ENCODE measurements at regions not wholly inside any gene's neighbourhood (a gene's known extent, or its start where the extent isn't known, plus 50 kb on each side); places are given as distances from the start of the nearest gene placed in this dataset.

- DNase-seq, result no peak
Measured at GRCh38 chr4:155512046-155512445, 135.3 kb upstream of the MAP9 start.

- DNase-seq, result no peak
Measured at GRCh38 chr4:155510771-155511170, 134.0 kb upstream of the MAP9 start.

- no peak for DNase-seq
Measured at GRCh38 chr4:155509555-155509954, 132.8 kb upstream of the MAP9 start.

GRCh38 chr4:155506745-155507144 is 130.0 kb upstream of the MAP9 start:
- no peak for DNase-seq

- DNase-seq, result no peak
Measured at GRCh38 chr4:155505321-155505720, 128.6 kb upstream of the MAP9 start.

DNA sequence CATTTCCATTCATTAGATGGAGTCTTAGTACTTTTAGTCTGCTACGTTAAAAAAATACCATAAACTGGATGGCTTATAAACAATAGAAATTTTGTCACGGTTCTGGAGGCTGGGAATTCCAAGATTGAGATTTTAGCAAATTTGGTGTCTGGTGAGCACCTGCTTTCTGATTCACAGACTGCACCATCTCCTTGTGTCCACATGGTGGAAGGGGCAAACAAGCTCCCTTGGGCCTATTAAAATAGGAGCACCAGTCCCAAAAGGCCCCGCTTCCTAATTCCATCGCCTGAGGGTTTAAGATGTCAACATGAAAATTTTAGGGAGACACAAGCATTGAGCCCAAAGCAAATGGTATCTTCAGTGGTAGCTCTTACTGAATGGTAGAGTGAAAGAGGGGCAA is 120.5 kb upstream of the MAP9 start:
- DNase-seq, result no peak

DNA sequence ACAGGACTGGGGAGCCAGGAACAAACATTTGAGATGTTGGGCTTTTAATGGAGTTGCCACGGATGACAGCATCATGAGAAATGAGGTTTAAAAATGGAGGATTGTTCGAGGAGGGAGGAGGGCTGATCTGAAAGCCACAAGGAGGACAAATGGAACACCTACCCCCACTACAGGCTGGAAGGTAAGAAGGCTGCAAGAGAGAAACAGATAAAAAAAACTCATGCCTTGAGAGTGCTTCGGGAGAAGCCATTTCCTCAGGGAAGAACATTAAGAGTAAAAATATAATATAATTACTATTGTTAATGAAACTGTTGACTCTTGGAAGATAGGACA is 119.5 kb upstream of the MAP9 start:
- no peak for DNase-seq

DNA sequence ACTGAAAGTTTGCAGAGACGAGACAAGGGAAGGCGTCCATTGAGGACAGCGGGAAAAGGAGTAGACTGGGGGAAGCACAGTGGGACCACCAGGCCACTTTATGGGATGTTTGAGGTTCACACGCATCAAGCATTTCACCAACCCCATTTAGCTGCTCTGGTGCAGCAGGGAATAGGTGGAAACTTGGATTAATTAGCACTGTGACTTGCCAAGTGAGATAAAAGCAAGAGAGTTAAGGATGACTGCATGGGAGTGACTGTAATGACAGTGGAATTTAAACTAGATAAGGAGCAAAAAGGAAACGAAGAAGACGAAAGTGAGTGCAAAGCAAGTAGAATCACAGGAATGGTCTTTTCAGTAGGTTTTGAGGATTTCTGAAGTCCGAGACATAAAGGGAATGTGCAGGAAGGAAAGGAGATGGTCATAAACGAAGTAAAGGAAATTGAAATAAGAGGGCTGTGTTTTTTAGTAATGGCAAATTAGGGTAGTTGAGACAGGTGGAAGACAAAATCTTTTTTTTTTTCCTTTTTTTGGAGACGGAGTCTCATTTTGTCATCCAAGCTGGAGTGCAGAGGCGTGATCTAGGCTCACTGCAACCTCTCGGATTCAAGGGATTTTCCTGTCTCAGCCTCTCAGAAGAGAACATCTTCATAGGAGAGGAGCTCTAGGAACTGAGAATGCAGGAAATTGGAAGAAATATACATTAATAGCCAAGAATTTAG is 119.0 kb upstream of the MAP9 start:
- no peak for DNase-seq

GRCh38 chr4:155494037-155494718 is 117.4 kb upstream of the MAP9 start:
- DNase-seq, result no peak

DNA sequence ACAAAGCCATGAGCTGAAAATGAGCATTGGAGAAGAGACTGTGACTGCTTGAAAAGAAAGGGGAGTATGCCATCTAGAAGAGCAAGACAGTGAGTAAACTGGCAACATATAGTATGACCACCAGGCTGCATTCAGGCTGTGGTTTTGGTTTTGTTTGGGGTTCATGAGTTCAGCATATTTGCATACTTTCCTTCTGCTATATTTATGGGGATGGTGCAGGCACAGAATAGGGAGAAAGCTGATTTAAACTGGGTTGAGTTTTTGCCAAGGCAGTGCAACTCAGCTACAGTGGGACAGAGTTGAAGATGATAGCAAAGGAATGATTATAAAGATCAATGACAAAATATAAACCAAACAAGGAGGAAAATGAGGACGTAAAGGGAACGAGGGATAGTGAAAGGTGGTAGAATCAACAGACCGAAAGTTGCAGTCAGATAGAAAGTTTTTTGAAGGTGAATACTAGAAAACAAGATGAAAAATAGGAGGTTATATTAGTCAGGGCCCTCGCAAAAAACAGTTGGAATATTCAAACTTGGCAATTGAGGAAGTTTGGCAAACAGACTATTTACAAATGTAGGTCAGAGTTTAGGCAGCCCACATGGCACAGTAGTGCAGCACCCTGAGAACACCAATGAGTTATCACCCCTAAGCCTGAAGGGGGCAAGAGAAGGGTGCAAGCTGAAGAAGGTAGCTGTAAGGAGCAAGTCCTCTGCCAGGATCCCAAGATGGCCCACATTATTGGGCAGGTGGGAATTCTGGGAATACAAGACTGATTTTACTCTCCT is 114.8 kb upstream of the MAP9 start:
- DNase-seq, result no peak

GRCh38 chr4:155489271-155489670 is 112.5 kb upstream of the MAP9 start:
- no peak for DNase-seq

GRCh38 chr4:155488691-155489090 is 111.9 kb upstream of the MAP9 start:
- no peak for DNase-seq

- no peak for DNase-seq
Measured at GRCh38 chr4:155487210-155487609, 110.4 kb upstream of the MAP9 start.

DNA sequence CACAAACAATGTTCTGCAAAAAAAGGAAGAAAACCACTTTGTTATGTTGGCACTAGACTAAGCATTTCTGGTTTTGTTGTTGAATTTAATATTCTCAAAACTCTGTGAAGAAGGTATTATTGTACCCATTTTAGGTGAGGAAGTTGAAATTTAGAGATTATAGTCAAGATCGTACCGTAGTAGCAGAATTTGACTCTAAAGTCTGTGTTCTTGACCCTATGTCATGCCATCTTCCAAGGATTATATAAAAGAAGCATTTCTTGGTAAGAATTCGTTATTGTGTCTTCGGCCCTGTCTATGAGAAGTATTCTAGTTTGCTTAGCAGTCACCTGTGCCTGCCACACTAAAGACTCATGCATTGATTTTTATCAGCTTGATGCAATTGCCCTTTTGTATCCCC is 104.4 kb upstream of the MAP9 start:
- no peak for DNase-seq

DNA sequence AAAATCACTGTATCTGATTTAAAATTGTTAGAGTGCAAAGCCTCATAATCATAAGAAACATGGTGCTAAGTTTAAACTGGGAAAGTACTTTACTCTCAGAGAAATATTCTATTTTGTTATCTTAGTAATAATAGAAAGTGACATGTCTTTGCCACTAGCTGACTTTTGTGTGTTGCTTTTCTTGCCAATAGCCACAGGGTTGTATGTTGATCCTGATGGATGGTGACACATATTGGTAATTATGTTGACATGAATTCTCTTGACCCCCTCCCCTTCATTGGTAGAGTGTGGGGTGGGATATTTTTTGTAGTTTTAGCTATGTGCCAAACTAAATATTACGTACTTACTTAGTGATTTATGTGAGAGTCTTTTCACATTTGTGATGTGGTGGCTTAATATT is 103.1 kb upstream of the MAP9 start:
- no peak for DNase-seq

GRCh38 chr4:155478336-155478835 is 101.6 kb upstream of the MAP9 start:
- DNase-seq, result no peak

- DNase-seq, result no peak
Measured at GRCh38 chr4:155474758-155475157, 98.0 kb upstream of the MAP9 start.

GRCh38 chr4:155473420-155474095 is 96.8 kb upstream of the MAP9 start:
- no peak for DNase-seq

DNA sequence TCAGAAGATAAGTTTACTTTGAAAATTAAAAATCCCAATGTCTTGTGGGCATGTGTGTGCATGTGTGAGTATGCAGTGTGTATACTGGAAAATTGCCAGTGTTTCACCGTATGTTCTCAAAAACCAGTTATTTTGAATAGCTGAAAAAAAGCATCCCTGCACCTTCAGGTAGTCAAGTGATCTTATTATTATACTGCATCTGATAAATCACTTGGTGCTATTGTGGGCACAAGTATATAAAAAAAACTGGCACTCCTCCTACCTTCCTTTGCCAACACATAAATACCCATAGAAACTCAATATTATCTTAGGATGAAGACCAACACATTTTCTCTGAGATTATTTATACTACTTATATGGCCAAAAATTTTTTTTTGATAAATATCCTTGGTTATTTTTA is 91.5 kb upstream of the MAP9 start:
- no peak for DNase-seq

- DNase-seq, result no peak
Measured at GRCh38 chr4:155450676-155451075, 73.9 kb upstream of the MAP9 start.

DNA sequence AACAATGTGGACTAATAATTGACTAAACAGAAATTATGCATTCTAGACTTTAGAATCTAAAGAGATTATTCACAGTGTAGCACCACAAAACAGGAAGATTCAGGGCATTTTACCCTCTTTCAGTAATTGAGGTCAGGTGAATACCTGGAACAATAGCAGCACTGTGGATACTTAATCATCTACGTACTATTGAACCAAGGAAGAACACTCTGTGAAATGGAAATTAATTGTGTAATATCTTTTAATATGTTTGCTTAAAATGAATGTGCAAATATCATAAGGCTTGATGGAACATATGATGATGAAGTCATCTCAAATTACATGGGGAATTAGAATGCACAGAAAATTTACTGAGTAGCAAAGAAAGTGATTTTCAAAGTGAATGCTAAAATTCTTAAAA is 68.5 kb upstream of the MAP9 start:
- no peak for DNase-seq

DNA sequence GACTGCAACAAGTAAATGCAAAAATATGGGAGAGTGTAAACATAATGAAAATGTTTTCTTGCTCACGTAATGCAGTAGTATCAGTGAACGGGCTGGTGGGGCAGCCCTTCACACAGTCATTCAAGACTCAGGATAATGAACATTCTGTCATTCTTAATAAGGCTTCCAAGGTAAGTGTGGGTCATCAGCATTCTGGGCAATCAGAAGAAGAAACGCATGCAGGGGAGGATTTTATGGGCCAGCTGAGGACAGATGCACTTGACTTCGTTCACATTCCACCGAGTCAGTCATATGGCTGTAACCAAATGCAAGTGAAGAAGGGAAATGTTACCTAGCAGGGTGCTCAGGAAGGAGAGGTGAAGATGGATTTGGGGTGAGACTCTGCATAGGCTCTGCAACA is 68.0 kb upstream of the MAP9 start:
- no peak for DNase-seq

Data from NCI-H1417 treated with DMSO at 0.1 percent for 48 hours (cell line).